Common myeloid progenitor, CD34-positive (primary cell): ENCODE measurements at regions not wholly inside any gene's neighbourhood (a gene's known extent, or its start where the extent isn't known, plus 50 kb on each side); places are given as distances from the start of the nearest gene placed in this dataset.

ENCODE experiments used
- CTCF ChIA-PET: fragments of 350-600 bp; sonication (Branson Sonifier 250); formaldehyde crosslinking; loops from one replicate; lab custom pipeline; 2021; ENCODE audit warnings: antibody characterized with exemption; lab: Charles Lee
- POLR2A ChIA-PET: fragments of 350-600 bp; sonication (Branson Sonifier 250); formaldehyde crosslinking; loops from one replicate; lab custom pipeline; 2021; ENCODE audit warnings: antibody characterized with exemption; lab: Charles Lee
- DNase-seq, 3 donors: peaks; one replicate each; pipeline versions ENCODE4 v3.0.0 to v3.0.0-alpha.2; 2013
- H3K27ac ChIP-seq, 2 experiments: 1 replicate in 1 of 2; 2 replicates in 1 of 2; pipeline ENCODE4 v1.7.0; 2013; ENCODE audit warnings: inconsistent platforms in 2 of 2, low read length in 2 of 2, mild to moderate bottlenecking in 2 of 2, low read depth in 1 of 2, moderate library complexity in 1 of 2; ENCODE audit not compliant: severe bottlenecking in 2 of 2, insufficient read depth in 1 of 2, poor library complexity in 1 of 2
- H3K27me3 ChIP-seq, 5 experiments: replicated peaks in 2 of 5; 1 replicate in 3 of 5; 2 replicates in 2 of 5; pipeline versions ENCODE4 v1.6.1 to v1.7.0; 2013; ENCODE audit warnings: low read length in 4 of 5, mild to moderate bottlenecking in 2 of 5, moderate library complexity in 2 of 5, inconsistent platforms in 1 of 5; ENCODE audit not compliant: insufficient read depth in 5 of 5, control insufficient read depth in 4 of 5
- H3K36me3 ChIP-seq, 4 experiments: 1 replicate in 2 of 4; 2 replicates in 2 of 4; pipeline versions ENCODE4 v1.6.1 to v1.7.0; 2013; ENCODE audit warnings: low read length in 3 of 4, control low read depth in 1 of 4, mild to moderate bottlenecking in 1 of 4; ENCODE audit not compliant: control insufficient read depth in 4 of 4, insufficient read depth in 4 of 4
- H3K4me1 ChIP-seq, 4 experiments: 1 replicate in 3 of 4; 2 replicates in 1 of 4; pipeline versions ENCODE4 v1.6.1 to v1.7.1; 2013; ENCODE audit warnings: low read length in 3 of 4, mild to moderate bottlenecking in 3 of 4, control low read depth in 1 of 4, inconsistent platforms in 1 of 4, moderate library complexity in 1 of 4; ENCODE audit not compliant: control insufficient read depth in 4 of 4, insufficient read depth in 4 of 4; ENCODE audit errors: control extremely low read depth in 1 of 4
- H3K4me3 ChIP-seq, 7 experiments: 1 replicate in 4 of 7; 2 replicates in 3 of 7; pipeline versions ENCODE4 v1.5.1 to v1.7.0; 2013; ENCODE audit warnings: mild to moderate bottlenecking in 7 of 7, low read length in 6 of 7, moderate library complexity in 6 of 7, inconsistent platforms in 2 of 7, low read depth in 2 of 7, control low read depth in 1 of 7; ENCODE audit not compliant: insufficient read depth in 4 of 7, control insufficient read depth in 1 of 7; ENCODE audit errors: extremely low read depth in 1 of 7
- H3K9me3 ChIP-seq, 5 experiments: 1 replicate in 4 of 5; 2 replicates in 1 of 5; pipeline versions ENCODE4 v1.6.1 to v1.7.1; 2013; ENCODE audit warnings: low read length in 4 of 5, mild to moderate bottlenecking in 2 of 5, inconsistent platforms in 1 of 5, low read depth in 1 of 5, moderate library complexity in 1 of 5; ENCODE audit not compliant: control insufficient read depth in 4 of 5, insufficient read depth in 2 of 5; ENCODE audit errors: control extremely low read depth in 1 of 5
- WGBS: methylation state at CpG from one replicate; pipeline ENCODE4 v1.1.5; 2013; ENCODE audit not compliant: insufficient coverage; 5-methylcytosine and 5-hydroxymethylcytosine counted together

GRCh38 chr10:78170026-78170475 is 136.4 kb downstream of the RPS24 start:
- H3K27ac ChIP-seq = no peak overlapping the region
- H3K4me3 ChIP-seq = no peak overlapping the region
- no peak for DNase-seq
- POLR2A ChIA-PET = no interaction called here
- no peaks in the 10 kb centered on the region for H3K4me1 ChIP-seq
- H3K36me3 ChIP-seq = no peaks in the 10 kb centered on the region
- peaks cover 0 to 2% (median 0%) of the 10 kb centered on the region in 5 experiments for H3K27me3 ChIP-seq
- CTCF ChIA-PET = no interaction called here
- 100% methylated on average over 3 of the region's 3 CpGs for WGBS
- no peaks in the 10 kb centered on the region for H3K9me3 ChIP-seq

- WGBS = 100% methylated on average over 4 of the region's 6 CpGs
- no peaks in the 10 kb centered on the region for H3K9me3 ChIP-seq
- peaks cover 0 to 6% (median 0%) of the 10 kb centered on the region in 4 experiments for H3K4me1 ChIP-seq
- POLR2A ChIA-PET = no interaction called here
- H3K4me3 ChIP-seq = no peak overlapping the region
- no peaks in the 10 kb centered on the region for H3K36me3 ChIP-seq
- H3K27ac ChIP-seq = no peak overlapping the region
- no peak for DNase-seq
- CTCF ChIA-PET = no interaction called here
- H3K27me3 ChIP-seq = peaks cover 0 to 2% (median 0%) of the 10 kb centered on the region in 5 experiments
Measured at GRCh38 chr10:78171633-78172400, 138.2 kb downstream of the RPS24 start.

- no peak for DNase-seq
Measured at GRCh38 chr10:78173360-78174015, 139.8 kb downstream of the RPS24 start.

GRCh38 chr10:78175444-78176015 is 141.9 kb downstream of the RPS24 start:
- no peaks in the 10 kb centered on the region for H3K9me3 ChIP-seq
- no peak overlapping the region for H3K4me3 ChIP-seq
- 53% methylated on average over 3 of the region's 5 CpGs for WGBS
- DNase-seq = no peak
- POLR2A ChIA-PET = no interaction called here
- no peaks in the 10 kb centered on the region for H3K36me3 ChIP-seq
- CTCF ChIA-PET = no interaction called here
- peaks cover 0 to 6% (median under 1%) of the 10 kb centered on the region in 4 experiments for H3K4me1 ChIP-seq
- H3K27me3 ChIP-seq = peaks cover 0 to 4% (median 2%) of the 10 kb centered on the region in 5 experiments
- no peak overlapping the region for H3K27ac ChIP-seq

More at GRCh38 chr10:78173360-78174015, 139.8 kb downstream of the RPS24 start:
- H3K27ac ChIP-seq = no peak overlapping the region
- H3K9me3 ChIP-seq = no peaks in the 10 kb centered on the region
- peaks cover 0 to 6% (median 0%) of the 10 kb centered on the region in 4 experiments for H3K4me1 ChIP-seq
- no peak overlapping the region for H3K4me3 ChIP-seq
- H3K36me3 ChIP-seq = no peaks in the 10 kb centered on the region
- ChIA-PET CTCF (no interaction called here), POLR2A (no interaction called here)
- peaks cover 0 to 4% (median 2%) of the 10 kb centered on the region in 5 experiments for H3K27me3 ChIP-seq
- WGBS = 96% methylated on average over 5 of the region's 6 CpGs

GRCh38 chr10:78176320-78177317 is 143.0 kb downstream of the RPS24 start:
- ChIA-PET CTCF (interaction anchor here (0.8 kb wide), 1 partner anchor 33 kb away, joined by 3 read pairs; no protein-coding TSS in a partner anchor), POLR2A (no interaction called here)
- Histone ChIP-seq H3K9me3 (no peaks in the 10 kb centered on the region), H3K27me3 (peaks cover 0 to 4% (median 2%) of the 10 kb centered on the region in 5 experiments), H3K27ac (no peak overlapping the region), H3K4me3 (no peak overlapping the region), H3K36me3 (no peaks in the 10 kb centered on the region), H3K4me1 (peaks cover 0 to 6% (median under 1%) of the 10 kb centered on the region in 4 experiments)
- 97% methylated on average over 23 of the region's 24 CpGs for WGBS
- DNase-seq = no peak

GRCh38 chr10:78177491-78178185 is 144.0 kb downstream of the RPS24 start:
- POLR2A ChIA-PET = no interaction called here
- no peak for DNase-seq
- Histone ChIP-seq H3K4me3 (no peak overlapping the region), H3K9me3 (no peaks in the 10 kb centered on the region), H3K27ac (no peak overlapping the region), H3K27me3 (peaks cover 0 to 4% (median 0%) of the 10 kb centered on the region in 5 experiments), H3K36me3 (no peaks in the 10 kb centered on the region), H3K4me1 (peaks cover 0 to 6% (median under 1%) of the 10 kb centered on the region in 4 experiments)
- WGBS = 89% methylated on average over 15 of the region's 20 CpGs
- CTCF ChIA-PET = interaction anchor here (0.8 kb wide), 1 partner anchor 32 kb away, joined by 3 read pairs; no protein-coding TSS in a partner anchor
